Endothelial cell of umbilical vein (primary cell): ENCODE measurements at regions not wholly inside any gene's neighbourhood (a gene's known extent, or its start where the extent isn't known, plus 50 kb on each side); places are given as distances from the start of the nearest gene placed in this dataset.

Experiments used
- CTCF ChIP-seq, 2 donors: IDR thresholded peaks; 1 replicate in 1 of 2; 2 replicates in 1 of 2; pipeline ENCODE4 v1.5.1; 2011; ENCODE audit warnings: low read length in 2 of 2, mild to moderate bottlenecking in 2 of 2, moderate library complexity in 2 of 2, control low read depth in 1 of 2, inconsistent platforms in 1 of 2, low read depth in 1 of 2; ENCODE audit not compliant: insufficient read depth in 1 of 2; ENCODE audit errors: extremely low read depth in 1 of 2
- EZH2 ChIP-seq: IDR thresholded peaks from 2 replicates; pipeline ENCODE4 v1.6.1; 2012; ENCODE audit warnings: borderline replicate concordance, low read depth, mild to moderate bottlenecking, moderate library complexity, low read length, inconsistent platforms; ENCODE audit not compliant: severe bottlenecking
- JUN ChIP-seq: IDR thresholded peaks from 2 replicates; pipeline ENCODE4 v1.6.1; 2011; ENCODE audit warnings: borderline replicate concordance, low read depth; ENCODE audit not compliant: insufficient read length, insufficient read depth
- MYC ChIP-seq: IDR thresholded peaks from one replicate; pipeline ENCODE4 v1.6.1; 2011; ENCODE audit warnings: mild to moderate bottlenecking, low read depth, low read length
- POLR2A ChIP-seq: IDR thresholded peaks from 2 replicates; pipeline ENCODE4 v1.6.1; 2012; ENCODE audit warnings: low read depth, mild to moderate bottlenecking, control low read depth, low read length
- POLR2AphosphoS5 ChIP-seq: IDR thresholded peaks from 2 replicates; pipeline ENCODE4 v1.6.1; 2012; ENCODE audit warnings: low read depth, mild to moderate bottlenecking, control low read depth, low read length, moderate library complexity; ENCODE audit not compliant: insufficient read depth
- TF ChIP-seq, protein P1 (sequence below): IDR thresholded peaks from 2 replicates; pipeline ENCODE4 v1.6.1; 2011; ENCODE audit not compliant: insufficient read depth, insufficient read length

- TF ChIP-seq CTCF (IDR thresholded peaks at IDR 0.05; ENCODE audit: extremely low read depth in 1 of 2, insufficient read depth in 1 of 2, low read depth in 1 of 2, low read length in 2 of 2) (no peak), POLR2A (no peak), EZH2 (no peak), POLR2AphosphoS5 (no peak), MYC (no peak), JUN (no peak)
- TF ChIP-seq, protein P1, sequence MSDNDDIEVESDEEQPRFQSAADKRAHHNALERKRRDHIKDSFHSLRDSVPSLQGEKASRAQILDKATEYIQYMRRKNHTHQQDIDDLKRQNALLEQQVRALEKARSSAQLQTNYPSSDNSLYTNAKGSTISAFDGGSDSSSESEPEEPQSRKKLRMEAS = no peak
These were observed 112.1 kb upstream of the MRPS22 start for GRCh38 chr3:139231555-139232281.
